ENCODE measurements at regions not wholly inside any gene's neighbourhood (a gene's known extent, or its start where the extent isn't known, plus 50 kb on each side); places are given as distances from the start of the nearest gene placed in this dataset.

DNA sequence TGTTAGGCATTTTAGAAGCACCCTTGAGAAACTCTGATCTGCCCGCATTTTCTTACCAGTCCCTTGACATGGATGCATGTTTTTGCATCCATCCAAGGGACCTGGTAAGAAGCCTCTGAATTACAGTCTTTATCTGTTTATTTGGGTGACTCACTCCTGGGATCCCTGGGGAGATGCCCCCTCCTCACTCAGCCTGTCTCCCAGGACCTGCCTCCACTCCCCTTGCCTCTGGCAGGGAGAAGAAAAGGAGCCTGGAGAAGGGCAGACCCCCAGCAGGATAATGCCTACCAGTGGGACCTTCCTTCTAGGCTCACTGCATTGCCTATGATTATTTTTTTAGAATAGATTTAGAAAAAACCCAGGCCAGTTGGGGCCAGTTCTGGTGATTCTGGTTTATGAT lies 329.4 kb downstream of the PTTG2 start:
- H4K8ac ChIP-seq (ENCODE audit: extremely low read depth, insufficient read depth, low read length), result no peak overlapping the region
- POLR2A ChIA-PET (ENCODE audit: partially characterized antibody), result no interaction called here
- no peak for DNase-seq (ENCODE audit: low read depth in 1 of 2, low spot score in 2 of 2)
- H2BK120ac ChIP-seq (replicated peaks; ENCODE audit: low read depth, low read length), result no peak overlapping the region
- H3K9me3 ChIP-seq (ENCODE audit: insufficient read depth in 2 of 2, low read depth in 1 of 2, low read length in 1 of 2), result peaks cover 5 to 9% of the 10 kb centered on the region in 2 experiments; a peak in 2 of 4 replicates
- 75% methylated on average over 1 of the region's 1 CpG; no CpG with 5 or more reads in 1 of the 2 experiments for WGBS, 2 experiments (ENCODE audit: extremely low coverage in 1 of 2, insufficient coverage in 1 of 2, insufficient read length in 1 of 2, insufficient replicate concordance in 2 of 2, low coverage in 1 of 2, low lambda C conversion rate in 2 of 2, missing lambda C conversion rate in 1 of 2)
- no peak overlapping the region for H3K4me3 ChIP-seq (ENCODE audit: extremely low read depth in 1 of 4, insufficient read depth in 2 of 4, low read depth in 3 of 4, low read length in 4 of 4)
- no peak overlapping the region for H3K4me2 ChIP-seq (ENCODE audit: insufficient read depth in 1 of 2, low read depth in 2 of 2, low read length in 2 of 2)
- no peak overlapping the region for H4K5ac ChIP-seq (ENCODE audit: insufficient read length, low read depth, low read length)
- H3K23ac ChIP-seq (ENCODE audit: insufficient read length), result no peak overlapping the region
- H3K14ac ChIP-seq (ENCODE audit: insufficient read length), result no peak overlapping the region
- no peak for FAIRE-seq
- H4K20me1 ChIP-seq (replicated peaks in 1 of 2; ENCODE audit: control insufficient read depth in 1 of 2, insufficient read depth in 2 of 2, low read length in 2 of 2), result no peaks in the 10 kb centered on the region
- H2AFZ ChIP-seq (ENCODE audit: low read length), result no peak overlapping the region
- H2AK5ac ChIP-seq (ENCODE audit: low read depth, low read length), result no peak overlapping the region
- no peak overlapping the region for H3K4ac ChIP-seq (replicated peaks; ENCODE audit: insufficient read length, low read depth, low read length)
- CTCF ChIA-PET (ENCODE audit: partially characterized antibody), result no interaction called here
- no peaks in the 10 kb centered on the region for H3K79me2 ChIP-seq (ENCODE audit: control insufficient read depth in 1 of 2, insufficient read depth in 2 of 2, low read length in 2 of 2)
- H3K9ac ChIP-seq (replicated peaks in 1 of 4; ENCODE audit: extremely low read depth in 1 of 4, low read depth in 3 of 4, low read length in 3 of 4), result no peak overlapping the region
- H3K36me3 ChIP-seq (ENCODE audit: control insufficient read depth in 2 of 4, insufficient read depth in 4 of 4, low read length in 3 of 4), result no peaks in the 10 kb centered on the region
- H3K23me2 ChIP-seq (ENCODE audit: low read depth, low read length), result no peaks in the 10 kb centered on the region
- no peaks in the 10 kb centered on the region for H3K79me1 ChIP-seq (ENCODE audit: low read depth, low read length)
- no peaks in the 10 kb centered on the region for H3K27me3 ChIP-seq (replicated peaks in 1 of 4; ENCODE audit: control insufficient read depth in 3 of 4, extremely low read depth in 1 of 4, insufficient read depth in 3 of 4, low read length in 3 of 4)
- no peak overlapping the region for H2BK5ac ChIP-seq (ENCODE audit: low read depth, low read length)
- no peak overlapping the region for H4K91ac ChIP-seq (replicated peaks; ENCODE audit: insufficient read length, low read length)
- H3K27ac ChIP-seq (ENCODE audit: low read depth, low read length), result no peak overlapping the region
- TF ChIP-seq CTBP2 (IDR thresholded peaks at IDR 0.05; ENCODE audit: borderline replicate concordance, insufficient read depth, insufficient read length, low read length) (no peak), SIX5 (IDR thresholded peaks at IDR 0.05; ENCODE audit: low read depth, low read length) (no peak), SIRT6 (IDR thresholded peaks at IDR 0.05; ENCODE audit: low read length) (no peak)
- H2BK20ac ChIP-seq (ENCODE audit: low read length), result no peak overlapping the region
- H3K18ac ChIP-seq (ENCODE audit: extremely low read depth, low read length), result no peak overlapping the region
- H2BK15ac ChIP-seq (ENCODE audit: low read length), result no peak overlapping the region
- H3K4me1 ChIP-seq (replicated peaks in 1 of 4; ENCODE audit: control insufficient read depth in 3 of 4, insufficient read depth in 4 of 4, low read length in 3 of 4), result peaks cover 0 to 8% (median 1%) of the 10 kb centered on the region in 4 experiments; a peak in 3 of 7 replicates
- no peak overlapping the region for H2BK12ac ChIP-seq (ENCODE audit: low read depth, low read length)
- H3K56ac ChIP-seq (replicated peaks; ENCODE audit: insufficient read length, low read depth, low read length), result no peak overlapping the region
